Choroid plexus epithelial cell (primary cell): ENCODE measurements at regions not wholly inside any gene's neighbourhood (a gene's known extent, or its start where the extent isn't known, plus 50 kb on each side); places are given as distances from the start of the nearest gene placed in this dataset.
A peak's percentile ranks its signal among the peaks of the same experiment; 100 is the strongest.

ENCODE experiments used
- DNase-seq: peaks from one replicate; pipeline ENCODE4 v3.0.0-alpha.2; 2010; ENCODE audit warnings: low read depth
- H3K4me3 ChIP-seq: 2 replicates; pipeline ENCODE4 v1.5.1; 2011; ENCODE audit warnings: low read depth, mild to moderate bottlenecking, control low read depth, low read length, moderate library complexity
- CTCF ChIP-seq: conservative IDR thresholded peaks from 2 replicates; pipeline ENCODE4 v1.5.1; 2011; ENCODE audit warnings: low read depth, mild to moderate bottlenecking, control low read depth, inconsistent platforms, low read length, moderate library complexity

DNA sequence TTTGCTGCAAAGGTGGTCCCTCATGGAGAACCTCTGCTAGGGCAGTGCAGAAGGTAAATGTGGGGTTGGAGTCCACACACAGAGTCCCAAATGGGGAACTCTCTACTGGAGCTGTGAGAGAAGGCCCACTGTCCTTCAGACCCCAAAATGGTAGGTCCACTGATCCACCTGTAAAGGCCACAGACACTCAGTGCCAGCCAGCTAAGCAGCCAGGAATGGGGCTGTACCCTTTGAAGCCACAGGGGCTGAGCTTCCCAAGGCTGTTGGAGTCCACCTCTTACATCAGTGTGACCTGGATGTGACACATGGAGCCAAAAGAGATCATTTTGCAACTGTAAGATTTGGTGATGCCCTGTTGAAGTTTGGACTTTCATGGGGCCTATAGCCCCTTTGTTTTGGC is 252.4 kb upstream of the GULP1 start:
- TF ChIP-seq CTCF, result no peak
- H3K4me3 ChIP-seq, result no peak overlapping the region
- DNase-seq, result no peak

DNA sequence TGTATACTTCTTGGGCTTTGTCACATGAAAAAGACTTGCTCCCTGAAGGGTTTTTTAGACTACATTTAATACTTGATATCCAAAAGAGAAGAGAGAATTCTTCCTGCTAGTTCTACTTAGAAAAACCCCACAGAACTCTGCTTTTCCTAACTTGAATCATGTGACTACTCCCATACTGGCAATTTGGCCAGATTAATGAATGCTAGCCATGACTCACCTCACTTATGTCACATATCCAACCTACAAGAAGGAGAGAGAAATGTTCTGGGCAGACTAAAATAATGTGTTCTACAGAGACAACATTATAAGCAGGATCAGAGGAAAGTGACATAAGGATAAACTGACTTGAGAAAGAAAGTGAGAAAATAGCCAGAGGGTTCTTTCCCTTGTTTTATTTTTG is 249.3 kb upstream of the GULP1 start:
- no peak for TF ChIP-seq CTCF
- no peak overlapping the region for H3K4me3 ChIP-seq
- DNase-seq, result peak; percentile 78

- DNase-seq, result no peak
- no peak overlapping the region for H3K4me3 ChIP-seq
- TF ChIP-seq CTCF, result no peak
These were observed 246.7 kb upstream of the GULP1 start for GRCh38 chr2:188045016-188045415.

DNA sequence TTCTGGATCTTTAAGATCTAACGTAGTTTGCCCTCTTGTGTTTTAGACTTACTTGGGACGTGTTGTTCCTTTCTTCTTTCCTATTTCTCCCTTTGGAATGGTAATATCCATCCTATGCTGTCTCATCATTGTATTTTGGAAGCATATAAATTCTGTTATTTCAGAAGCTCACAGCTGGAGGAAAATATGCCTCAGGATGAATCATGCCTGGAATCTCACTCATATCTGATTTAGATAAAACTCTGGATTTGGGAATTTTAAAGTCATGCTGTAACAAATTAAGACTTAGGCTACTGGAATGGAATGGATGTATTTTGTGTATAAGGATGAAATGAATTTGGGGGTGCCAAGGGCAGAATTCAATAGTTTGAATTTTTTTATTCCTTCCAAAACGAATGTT is 245.2 kb upstream of the GULP1 start:
- TF ChIP-seq CTCF, result no peak
- DNase-seq, result no peak
- no peak overlapping the region for H3K4me3 ChIP-seq

GRCh38 chr2:188047735-188048134 is 243.9 kb upstream of the GULP1 start:
- no peak for TF ChIP-seq CTCF

DNA sequence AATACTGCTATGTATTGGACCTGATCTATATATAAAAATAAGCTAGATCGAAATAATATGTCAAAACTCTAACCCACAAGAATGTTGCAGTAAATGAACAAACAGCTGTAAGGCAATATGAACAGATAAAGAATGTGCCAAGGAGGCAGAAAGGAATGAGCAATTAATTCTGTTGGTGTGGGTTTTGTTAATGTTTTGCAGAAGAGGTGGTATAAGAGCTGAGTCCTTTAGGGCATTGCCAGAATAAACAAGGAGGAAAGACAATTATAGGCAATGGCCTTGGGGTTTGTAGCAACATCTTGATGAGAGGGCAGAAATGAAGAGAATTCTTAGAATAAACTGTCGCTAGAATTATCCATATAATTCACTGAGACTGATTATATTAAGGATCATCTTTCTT is 240.9 kb upstream of the GULP1 start:
- DNase-seq, result peak; percentile 43

More at GRCh38 chr2:188047735-188048134, 243.9 kb upstream of the GULP1 start:
- DNase-seq, result no peak
- no peak overlapping the region for H3K4me3 ChIP-seq

More for the DNA sequence above, 240.9 kb upstream of the GULP1 start:
- no peak overlapping the region for H3K4me3 ChIP-seq
- TF ChIP-seq CTCF, result no peak
